AG08395 (cell line): ENCODE measurements at regions not wholly inside any gene's neighbourhood (a gene's known extent, or its start where the extent isn't known, plus 50 kb on each side); places are given as distances from the start of the nearest gene placed in this dataset.
"Not testable (repeated sequence)": the region's sequence is repeated elsewhere in the genome, so short reads cannot be mapped to it uniquely, and the experiment has no call there.

Experiments used
- DNase-seq: peaks from one replicate; pipeline ENCODE4 v3.0.0; 2012; ENCODE audit warnings: mixed read lengths, low spot score

DNA sequence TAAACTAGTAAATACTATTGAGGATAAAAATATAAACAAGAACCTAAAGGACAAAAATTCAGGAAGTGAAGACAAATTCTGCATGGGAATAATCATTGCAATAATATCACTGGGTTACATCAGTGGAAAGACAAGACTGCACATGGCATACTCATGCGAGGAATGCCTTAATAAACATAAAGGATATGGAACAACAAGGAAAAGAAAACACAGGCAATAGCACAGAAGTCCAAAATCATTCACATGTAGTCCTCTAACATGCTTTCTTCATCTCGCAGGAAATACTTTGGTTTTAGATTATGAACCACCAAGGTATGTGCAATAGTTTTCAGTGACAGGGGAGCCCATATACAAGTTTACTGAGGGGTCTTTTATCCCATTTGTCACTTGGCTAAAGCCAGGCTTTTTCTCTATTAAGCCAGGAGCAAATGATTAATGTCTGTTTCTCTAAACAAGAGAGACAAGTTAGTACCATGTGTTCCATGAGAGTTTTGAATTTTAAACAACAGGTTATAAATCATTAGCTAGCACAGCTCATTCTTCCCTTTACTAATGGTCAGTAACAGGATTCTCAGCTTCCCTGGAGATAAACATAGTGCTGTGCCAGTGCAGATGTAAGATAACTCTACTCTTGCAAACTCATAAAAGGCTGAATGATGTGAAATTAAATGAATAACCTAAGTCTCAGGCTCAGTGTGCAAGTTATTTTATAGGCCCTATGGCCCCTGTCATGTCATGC, 353.6 kb upstream of the FSIP2 start:
- DNase-seq: no peak

DNA sequence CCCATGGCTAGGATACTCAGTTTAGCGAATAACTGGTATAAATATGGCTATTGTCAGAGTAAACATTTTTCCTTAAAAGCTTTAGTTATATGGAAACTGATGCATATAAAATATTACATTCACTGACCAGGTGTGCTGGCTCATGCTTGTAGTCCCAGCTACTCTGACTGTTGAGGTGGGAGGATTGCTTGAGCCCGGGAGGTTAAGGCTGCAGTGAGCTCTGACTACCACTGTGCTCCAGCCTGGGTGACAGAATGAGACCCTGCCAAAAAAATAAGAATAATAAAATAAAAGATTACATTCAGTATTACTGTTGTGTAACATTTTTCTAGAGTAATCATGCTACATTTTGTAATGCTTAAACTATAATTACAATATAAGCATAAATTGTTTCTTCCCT, 350.4 kb upstream of the FSIP2 start:
- no peak for DNase-seq

DNA sequence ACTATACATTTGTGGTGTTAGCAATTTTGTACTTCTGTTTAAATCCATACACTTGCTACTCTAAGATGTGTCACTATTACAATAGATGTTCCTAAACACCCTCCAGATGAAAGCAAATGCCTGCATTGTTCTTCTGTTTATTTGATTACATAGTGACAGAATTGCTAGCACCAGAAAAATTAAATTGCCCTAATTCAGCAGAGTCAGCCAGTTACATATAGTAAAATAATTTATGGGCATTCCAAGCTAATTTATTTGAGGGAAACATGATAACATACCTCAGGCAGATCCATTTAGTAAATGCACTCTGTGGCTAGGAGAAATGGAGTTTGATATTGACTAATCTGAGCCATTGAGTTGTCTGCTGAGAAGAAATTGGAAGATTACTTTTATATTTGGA, 347.1 kb upstream of the FSIP2 start:
- DNase-seq: no peak

DNA sequence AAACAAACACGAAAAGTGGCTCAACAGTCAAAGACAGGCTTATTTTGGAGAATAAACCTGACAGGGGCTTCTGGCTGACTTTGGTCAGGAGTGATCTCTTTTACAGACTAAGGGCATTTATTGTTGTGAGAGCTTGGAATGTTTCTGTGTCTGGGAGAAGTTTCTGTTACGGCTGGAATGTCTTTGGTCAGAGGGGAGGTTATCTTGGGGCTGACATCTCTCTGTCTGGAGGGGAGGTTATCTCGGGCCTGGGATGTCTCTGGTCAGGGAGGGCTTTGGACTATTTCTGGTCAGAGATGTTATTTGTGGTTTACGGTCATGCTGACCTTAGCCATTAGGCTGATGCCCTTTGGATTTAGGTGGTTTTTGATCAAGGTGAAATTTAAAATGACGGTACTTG, 345.5 kb upstream of the FSIP2 start:
- DNase-seq: no peak

DNA sequence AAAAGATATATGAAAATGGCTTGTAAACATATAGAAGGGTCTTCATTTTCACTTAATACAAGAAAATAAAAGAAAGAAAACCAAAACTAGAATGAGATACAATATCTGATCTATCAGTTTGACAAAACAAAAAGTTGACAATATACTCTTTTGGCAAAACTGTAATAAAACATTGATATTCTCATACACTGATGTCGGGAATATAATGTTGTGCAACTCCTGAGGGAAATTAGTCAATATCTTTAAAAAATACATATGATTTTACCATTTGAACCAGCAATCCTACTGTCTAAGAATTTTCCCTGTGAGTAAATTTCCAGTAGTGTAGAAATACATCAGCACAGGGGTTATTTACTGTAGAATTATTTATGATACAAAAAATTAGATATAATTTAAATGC, 336.1 kb upstream of the FSIP2 start:
- DNase-seq: no peak

DNA sequence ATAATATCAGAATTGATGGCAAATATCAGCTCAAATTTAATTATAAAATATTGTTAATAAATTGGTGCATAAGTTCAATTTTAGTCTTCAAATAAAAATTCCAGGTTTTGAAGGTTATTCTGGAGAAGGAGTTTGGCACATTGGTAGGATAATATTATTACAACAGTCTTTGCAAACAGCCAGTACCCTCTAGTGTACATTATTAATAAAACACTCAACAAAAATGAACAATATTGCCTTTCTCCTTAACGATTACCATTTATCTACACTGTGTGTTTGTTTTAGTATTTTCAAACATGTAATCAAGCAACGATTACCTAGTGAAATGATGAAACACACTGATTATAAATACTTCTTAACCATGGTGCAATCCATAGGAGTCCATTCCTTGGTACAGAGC, 334.0 kb upstream of the FSIP2 start:
- no peak for DNase-seq

DNA sequence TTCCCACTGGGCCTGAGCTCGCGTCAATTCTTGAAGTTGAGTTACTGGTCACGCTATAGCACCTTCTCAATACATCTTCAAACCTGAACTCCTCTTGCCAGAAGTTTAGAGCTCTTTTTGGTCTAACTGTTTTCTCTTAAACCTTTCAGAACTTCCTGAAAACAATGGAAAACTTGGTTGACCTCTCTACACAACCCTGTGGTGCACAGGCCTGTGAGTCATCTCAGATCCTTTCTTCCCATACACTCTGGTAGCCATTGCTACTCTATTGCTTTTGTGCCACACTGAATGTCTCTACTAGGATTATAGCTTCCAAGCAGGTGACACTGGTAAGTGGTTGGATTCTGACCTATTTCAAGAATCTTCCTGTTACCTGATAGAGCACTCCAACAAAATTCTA, 321.5 kb upstream of the FSIP2 start:
- no peak for DNase-seq

DNA sequence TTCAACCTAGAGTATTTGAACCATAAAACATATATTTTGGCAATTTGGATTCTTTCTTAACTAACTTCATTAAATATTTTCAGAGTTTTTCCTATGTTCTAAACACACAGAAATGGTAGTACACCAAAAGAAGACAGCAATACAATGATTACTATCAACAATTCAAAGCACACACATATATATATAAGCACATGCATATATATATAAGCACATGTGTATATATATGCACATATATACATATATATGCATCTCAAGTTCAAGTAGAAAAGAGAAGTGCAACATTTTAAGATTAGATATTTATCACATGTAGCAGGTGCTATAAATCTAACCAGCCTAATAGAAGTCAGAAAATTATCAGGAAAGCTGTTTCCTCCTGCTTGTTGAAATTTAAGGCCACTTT, 320.9 kb upstream of the FSIP2 start:
- DNase-seq: no peak

DNA sequence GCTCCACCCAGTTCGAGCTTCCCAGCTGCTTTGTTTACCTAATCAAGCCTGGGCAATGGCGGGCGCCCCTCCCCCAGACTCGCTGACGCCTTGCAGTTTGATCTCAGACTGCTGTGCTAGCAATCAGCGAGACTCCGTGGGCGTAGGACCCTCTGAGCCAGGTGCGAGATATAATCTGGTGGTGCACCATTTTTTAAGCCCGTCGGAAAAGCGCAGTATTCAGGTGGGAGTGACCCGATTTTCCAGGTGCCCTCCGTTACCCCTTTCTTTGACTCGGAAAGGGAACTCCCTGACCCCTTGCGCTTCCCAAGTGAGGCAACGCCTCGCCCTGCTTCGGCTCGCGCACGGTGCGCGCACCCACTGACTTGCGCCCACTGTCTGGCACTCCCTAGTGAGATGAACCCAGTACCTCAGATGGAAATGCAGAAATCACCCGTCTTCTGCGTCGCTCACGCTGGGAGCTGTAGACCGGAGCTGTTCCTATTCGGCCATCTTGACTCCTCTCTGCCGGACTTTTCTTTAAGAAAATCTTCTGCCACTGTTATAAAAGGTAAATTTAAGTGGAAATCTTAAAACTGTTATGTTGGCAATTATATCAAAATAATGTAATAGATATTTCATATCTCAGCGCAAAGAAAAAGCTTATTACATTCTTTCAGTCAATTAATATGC, 313.5 kb upstream of the FSIP2 start:
- DNase-seq: not testable (repeated sequence)

DNA sequence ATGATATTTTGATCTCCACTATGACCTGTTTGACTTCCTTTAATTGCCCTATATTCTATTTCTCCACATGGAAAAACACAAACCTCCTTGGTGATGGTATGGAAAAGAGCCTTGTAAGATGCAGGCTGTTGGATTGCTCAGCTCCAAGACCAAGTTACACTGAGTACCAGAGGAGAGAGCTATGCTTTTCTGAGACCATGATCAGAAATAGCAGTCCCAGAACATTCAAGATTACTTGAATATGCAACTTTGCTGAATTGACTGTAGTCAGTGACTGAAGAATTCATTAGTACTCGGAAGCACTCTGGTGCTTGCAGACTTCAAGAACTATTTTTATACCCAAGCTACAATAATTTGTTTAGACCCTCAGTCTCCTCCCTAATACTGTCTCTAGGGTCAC, 310.6 kb upstream of the FSIP2 start:
- no peak for DNase-seq

DNA sequence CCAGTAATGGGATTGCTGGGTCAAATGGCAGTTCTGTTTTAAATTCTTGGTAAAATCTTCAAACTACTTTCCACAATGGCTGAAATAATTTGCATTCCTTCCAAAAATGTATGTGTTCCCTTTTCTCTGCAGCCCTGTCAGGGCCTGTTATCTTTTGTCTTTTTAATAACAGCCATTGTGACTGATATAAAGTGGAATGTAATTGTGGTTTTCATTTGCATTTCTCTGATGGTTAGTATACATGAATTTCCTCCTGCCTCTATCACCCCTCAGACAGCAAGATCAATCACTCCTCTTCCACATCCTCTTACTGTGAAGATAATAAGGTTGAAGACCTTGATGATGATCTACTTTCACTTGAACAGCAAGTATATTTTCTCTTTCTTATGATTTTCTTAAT, 304.8 kb upstream of the FSIP2 start:
- DNase-seq: no peak

DNA sequence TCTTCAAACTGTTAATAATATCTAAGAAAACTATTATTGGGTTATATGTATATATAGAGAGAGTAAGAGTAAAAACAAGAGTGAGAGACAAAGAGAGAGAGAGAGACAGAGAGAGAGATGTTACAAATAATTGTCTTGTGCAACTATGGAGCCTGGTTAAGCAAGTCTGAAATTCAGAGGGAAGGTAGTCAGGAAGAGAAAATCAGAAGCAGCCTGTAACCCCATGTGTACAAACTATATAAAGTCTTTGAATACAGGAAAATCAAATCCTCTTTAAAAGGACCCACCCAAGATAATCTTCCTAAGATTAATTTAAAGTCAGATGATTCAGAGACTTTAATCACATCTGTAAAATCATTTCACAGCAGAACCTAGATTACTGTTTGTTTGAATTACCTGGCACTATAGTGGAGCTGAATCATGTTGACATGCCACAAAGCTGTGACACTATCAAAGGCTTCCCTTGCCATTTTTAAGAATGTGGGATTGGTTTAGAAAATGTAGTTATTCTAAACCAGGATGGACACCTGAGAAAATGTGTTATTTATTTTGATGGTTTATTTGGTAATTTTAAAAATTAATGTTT, 301.7 kb upstream of the FSIP2 start:
- DNase-seq: no peak

DNA sequence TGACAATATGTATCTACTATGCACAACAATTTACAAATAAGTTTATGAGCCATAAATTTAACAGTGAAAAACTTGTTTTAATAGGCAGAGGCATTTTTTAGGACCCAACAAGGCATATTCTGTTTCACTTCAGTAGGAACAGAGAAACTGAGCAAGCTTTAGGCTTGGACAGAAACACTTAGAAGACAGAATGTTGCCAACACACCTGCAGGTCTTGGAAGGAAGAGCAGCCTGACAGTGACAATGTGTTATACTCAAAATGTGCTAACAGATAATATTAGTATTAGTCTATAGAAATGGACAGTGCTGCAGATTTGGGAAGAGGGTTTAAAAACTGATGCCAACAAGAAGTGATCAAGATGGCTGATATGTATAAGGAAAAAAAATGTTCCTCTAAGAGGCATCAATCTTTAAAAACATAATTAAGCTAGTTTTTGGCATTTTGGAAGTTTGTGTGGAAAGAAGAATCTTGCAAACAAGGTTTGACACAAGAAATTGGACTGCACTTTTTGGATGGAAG, 297.1 kb upstream of the FSIP2 start:
- DNase-seq: no peak

DNA sequence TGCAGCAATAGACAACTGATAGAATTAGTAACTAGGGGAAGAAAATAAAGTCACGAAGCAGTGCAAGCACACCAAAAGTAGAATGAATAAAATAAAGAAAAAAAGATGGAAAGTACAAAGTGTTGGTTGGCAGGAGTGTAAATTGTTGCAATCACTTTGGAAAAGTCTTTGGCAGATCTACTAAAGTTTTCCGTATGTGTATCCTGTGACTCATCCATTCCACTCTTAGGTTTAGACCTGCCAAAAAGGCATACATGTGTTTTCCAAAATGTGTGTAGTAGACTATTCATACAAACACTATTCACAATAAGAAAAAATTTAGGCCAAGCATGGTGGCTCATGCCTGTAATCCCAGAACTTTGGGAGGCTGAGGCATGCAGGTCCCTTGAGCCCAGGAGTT, 282.1 kb upstream of the FSIP2 start:
- DNase-seq: peak; percentile 1

DNA sequence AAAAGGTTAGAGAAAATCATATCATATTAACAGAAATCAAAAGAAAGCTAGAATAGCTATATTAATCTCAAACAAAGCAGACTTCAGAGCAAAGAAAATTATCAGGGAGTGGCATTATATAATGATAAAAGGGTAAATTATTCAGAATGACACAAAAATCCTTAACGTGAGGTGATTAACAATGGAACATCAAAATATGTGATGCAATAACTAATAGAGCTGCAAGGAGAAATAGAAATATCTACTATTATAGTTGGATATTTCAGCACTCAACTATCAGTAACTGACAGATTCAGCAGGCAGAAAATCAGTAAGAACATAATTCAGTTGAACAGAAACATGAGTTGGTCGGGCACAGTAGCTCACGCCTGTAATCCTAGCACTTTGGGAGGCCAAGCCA, 275.1 kb upstream of the FSIP2 start:
- DNase-seq: no peak

DNA sequence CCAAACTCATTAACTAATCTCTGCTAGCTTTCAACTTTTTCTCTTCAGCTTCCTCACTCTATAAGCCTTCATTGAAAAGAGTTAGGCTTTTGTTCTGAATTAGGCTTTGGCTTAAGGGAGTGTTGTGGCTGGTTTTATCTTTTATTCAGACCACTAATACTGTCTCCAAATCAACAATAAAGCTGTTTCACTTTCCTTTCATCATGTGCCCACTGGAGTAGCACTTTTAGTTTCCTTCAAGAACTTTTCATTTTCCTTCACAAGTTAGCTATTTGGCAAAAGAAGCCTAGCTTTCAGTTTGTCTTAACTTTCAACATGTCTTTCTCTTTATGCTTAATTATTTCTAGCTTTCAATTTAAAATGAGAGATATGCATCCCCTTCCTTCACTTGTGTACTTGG, 271.7 kb upstream of the FSIP2 start:
- no peak for DNase-seq

DNA sequence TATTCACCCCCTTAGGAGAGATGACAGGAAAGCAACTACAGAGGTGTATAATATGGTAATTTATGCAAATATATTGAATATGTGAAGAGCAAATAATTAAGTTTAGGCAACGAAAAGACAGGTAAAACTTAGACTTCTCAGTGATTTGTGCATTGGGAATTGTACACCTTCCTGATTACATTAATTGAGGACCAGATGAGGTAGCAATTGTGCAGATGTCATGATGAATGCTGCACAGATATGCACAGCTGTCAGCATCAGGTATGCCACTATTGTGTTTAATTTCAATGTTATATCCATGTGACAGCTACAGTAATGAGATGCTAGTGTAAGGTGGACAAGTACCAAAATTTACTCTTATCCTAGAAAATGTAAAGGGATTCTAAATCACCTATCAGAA, 267.2 kb upstream of the FSIP2 start:
- DNase-seq: no peak

DNA sequence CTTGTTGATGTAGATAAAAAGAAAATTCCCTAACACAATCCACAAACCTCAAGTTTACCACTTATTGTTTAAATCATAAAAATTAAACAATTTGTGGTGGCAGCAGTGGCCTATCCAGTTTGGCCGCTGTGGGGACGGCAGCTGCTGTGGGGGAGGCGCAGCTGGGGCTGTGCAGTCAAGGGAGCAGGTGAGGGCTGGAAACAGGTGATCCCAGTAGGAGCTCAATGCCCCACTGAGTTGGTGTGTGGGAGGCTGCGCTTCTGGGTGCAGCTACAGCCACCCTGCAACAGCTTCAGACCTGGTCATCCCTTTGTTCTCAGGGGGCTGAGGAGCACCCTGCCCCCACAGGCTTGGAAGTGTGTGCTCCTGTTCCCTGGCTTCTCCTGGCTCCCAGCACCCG, 266.0 kb upstream of the FSIP2 start:
- no peak for DNase-seq

DNA sequence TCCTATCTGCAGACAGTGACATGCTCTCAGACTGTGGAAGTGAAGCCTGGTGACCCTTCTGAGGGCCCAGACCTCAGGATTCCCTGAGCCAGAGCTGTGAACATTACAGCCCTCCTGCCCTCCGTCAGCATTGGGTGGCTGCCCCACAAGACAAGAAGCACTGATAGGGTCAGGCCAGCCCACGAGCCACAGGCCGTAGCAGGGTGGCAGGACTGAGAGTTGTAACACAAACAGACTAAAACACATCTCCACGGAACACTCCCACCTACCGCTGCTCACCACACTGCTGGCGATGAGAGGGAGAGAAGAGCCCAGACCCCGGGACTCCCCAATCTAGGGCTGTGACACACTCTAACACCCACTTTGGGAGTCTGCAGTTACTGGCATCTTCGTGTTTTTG, 264.8 kb upstream of the FSIP2 start:
- DNase-seq: no peak

DNA sequence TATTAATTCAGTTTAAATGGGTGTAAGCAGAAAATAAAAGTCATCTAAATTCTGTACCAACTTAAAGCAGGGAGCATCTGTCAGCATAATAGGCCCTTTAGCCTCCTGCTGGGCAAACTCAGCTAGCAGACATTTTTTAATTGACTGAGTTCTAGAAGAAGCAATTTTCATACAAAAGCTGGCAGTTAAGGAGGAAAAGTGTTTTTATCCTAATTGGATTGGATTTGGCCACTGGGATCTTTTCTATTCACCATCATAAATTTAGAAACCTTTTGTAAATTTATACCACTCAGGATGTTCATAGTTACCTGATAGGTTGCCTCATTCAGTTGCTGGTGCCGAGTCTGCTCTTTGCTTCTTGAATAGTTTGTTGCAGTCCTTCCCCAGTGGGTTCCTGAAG, 262.7 kb upstream of the FSIP2 start:
- DNase-seq: no peak

DNA sequence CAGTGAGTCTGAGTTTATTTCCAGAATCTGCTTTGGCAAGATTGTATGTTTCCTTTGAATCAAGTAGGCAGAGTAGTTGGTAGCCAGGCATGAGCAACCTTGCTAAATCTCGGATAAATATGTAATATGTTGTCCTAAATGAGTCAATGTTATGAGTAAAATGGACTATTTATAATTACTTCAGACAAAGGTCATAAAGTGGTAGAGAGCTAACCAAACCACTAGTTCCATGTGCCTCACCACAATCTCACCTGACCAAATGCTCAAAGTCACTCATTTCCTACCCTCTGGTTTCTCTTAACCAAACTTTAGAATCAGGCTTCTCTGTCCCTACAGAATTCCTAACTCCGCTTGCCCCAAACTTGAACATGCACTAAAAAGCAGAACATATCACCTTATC, 261.2 kb upstream of the FSIP2 start:
- no peak for DNase-seq

DNA sequence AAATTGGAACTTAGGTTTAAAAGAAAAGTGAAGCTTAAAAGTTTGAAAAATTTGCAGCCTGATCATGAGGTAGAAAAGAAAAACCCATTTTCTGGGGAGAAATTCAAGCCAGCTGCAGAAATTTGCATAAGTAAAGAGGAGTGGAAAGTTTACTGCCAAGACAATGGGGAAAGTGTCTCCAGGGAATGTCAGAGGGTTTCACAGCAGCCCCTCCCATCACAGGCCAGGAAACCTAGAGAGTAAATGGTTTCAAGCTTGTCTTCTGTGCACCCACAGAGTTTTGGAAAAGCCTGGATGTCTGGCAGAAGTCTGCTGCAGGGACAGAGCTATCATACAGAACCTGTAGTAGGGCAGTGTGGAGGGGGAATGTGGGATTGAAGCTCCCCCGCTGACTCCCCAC, 254.0 kb upstream of the FSIP2 start:
- no peak for DNase-seq

DNA sequence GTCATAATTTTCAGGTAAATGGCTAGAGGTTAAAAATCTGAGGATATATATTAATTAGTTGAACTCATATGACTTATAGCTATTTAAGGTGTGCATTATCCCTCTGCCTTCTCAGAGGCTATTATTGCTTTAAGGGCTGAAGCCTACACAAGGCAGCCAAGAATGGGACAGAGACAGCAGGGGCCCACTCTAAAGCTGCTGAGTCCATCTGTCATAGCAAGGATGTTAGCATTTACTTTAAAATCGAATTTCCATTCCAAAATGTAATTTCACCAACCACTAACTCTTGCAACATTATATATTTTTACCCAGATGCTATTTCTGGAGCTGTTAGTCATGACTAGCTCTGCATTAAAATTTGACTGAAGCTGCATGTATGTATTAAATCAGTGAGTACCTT, 236.3 kb upstream of the FSIP2 start:
- DNase-seq: no peak

DNA sequence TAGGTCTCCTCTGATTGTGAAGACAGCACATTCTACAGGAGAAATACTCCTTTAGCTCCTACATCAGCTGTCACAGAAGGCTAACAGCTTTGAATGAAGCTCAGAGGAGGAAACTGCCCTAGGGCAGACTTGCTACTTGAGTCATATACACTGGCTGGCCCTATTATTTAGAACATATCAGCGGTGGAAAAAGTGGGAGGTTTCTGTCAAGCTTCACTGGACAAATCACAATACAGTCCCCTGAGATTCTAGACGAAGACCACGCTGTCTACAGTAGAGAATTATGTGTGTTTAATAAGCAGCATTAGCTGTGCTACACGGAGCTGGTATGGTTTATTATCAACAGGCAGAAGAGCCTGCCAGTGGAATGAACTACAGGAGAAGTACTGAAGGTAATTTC, 230.9 kb upstream of the FSIP2 start:
- no peak for DNase-seq
